Astrocyte of the cerebellum (primary cell): ENCODE measurements at regions not wholly inside any gene's neighbourhood (a gene's known extent, or its start where the extent isn't known, plus 50 kb on each side); places are given as distances from the start of the nearest gene placed in this dataset.

ENCODE experiments used
- DNase-seq: peaks from one replicate; pipeline ENCODE4 v3.0.0-alpha.2; 2011; ENCODE audit warnings: low read depth
- H3K4me3 ChIP-seq: 2 replicates; pipeline ENCODE4 v1.5.1; 2011; ENCODE audit warnings: mild to moderate bottlenecking, low read depth, low read length, moderate library complexity
- CTCF ChIP-seq: IDR thresholded peaks from 2 replicates; pipeline ENCODE4 v1.5.1; 2012; ENCODE audit warnings: low read length, low read depth, moderate library complexity, mild to moderate bottlenecking; ENCODE audit errors: missing control alignments
- in situ Hi-C: cut with HindIII; loops from 2 replicates; pipeline ENCODE4 v1.10.0; 2017; ENCODE audit warnings: low sequenced_read_pairs

- in situ Hi-C loops, result no loop called here
Observed at GRCh38 chr10:45553613-45554012, 119.0 kb downstream of the ZFAND4 start.

GRCh38 chr10:45553155-45553554 lies 119.4 kb downstream of the ZFAND4 start:
- TF ChIP-seq CTCF, result no peak
- no peak overlapping the region for H3K4me3 ChIP-seq
- DNase-seq, result no peak
- in situ Hi-C loops, result no loop called here

More at GRCh38 chr10:45553613-45554012, 119.0 kb downstream of the ZFAND4 start:
- TF ChIP-seq CTCF, result no peak
- no peak overlapping the region for H3K4me3 ChIP-seq
- DNase-seq, result no peak

GRCh38 chr10:45552476-45552875 lies 120.1 kb downstream of the ZFAND4 start:
- no peak for DNase-seq
- in situ Hi-C loops, result no loop called here
- no peak for TF ChIP-seq CTCF
- no peak overlapping the region for H3K4me3 ChIP-seq

- TF ChIP-seq CTCF, result no peak
- DNase-seq, result no peak
- in situ Hi-C loops, result no loop called here
- H3K4me3 ChIP-seq, result no peak overlapping the region
Observed at GRCh38 chr10:45550903-45551786, 121.4 kb downstream of the ZFAND4 start.

- no peak for DNase-seq
- in situ Hi-C loops, result no loop called here
- TF ChIP-seq CTCF, result no peak
- no peak overlapping the region for H3K4me3 ChIP-seq
Observed at GRCh38 chr10:45548068-45548467, 124.5 kb downstream of the ZFAND4 start.

- no peak for DNase-seq
- H3K4me3 ChIP-seq, result no peak overlapping the region
- TF ChIP-seq CTCF, result no peak
- in situ Hi-C loops, result no loop called here
Observed at GRCh38 chr10:45547207-45547606, 125.4 kb downstream of the ZFAND4 start.

GRCh38 chr10:45545150-45545549 lies 127.4 kb downstream of the ZFAND4 start:
- no peak overlapping the region for H3K4me3 ChIP-seq
- in situ Hi-C loops, result no loop called here
- no peak for TF ChIP-seq CTCF
- no peak for DNase-seq
